ENCODE measurements at regions not wholly inside any gene's neighbourhood (a gene's known extent, or its start where the extent isn't known, plus 50 kb on each side); places are given as distances from the start of the nearest gene placed in this dataset.

- ChIA-PET CTCF (no interaction called here), POLR2A (no interaction called here)
Measured at GRCh38 chr4:184879271-184879670, 53.5 kb upstream of the ACSL1 start.

- POLR2A ChIA-PET, result no interaction called here
- CTCF ChIA-PET, result no interaction called here
Measured at GRCh38 chr4:184882276-184882675, 56.5 kb upstream of the ACSL1 start.

- CTCF ChIA-PET, result no interaction called here
- POLR2A ChIA-PET, result no interaction called here
Measured at GRCh38 chr4:184883024-184883423, 57.3 kb upstream of the ACSL1 start.

- ChIA-PET POLR2A (no interaction called here), CTCF (no interaction called here)
Measured at GRCh38 chr4:184884883-184885282, 59.1 kb upstream of the ACSL1 start.

- POLR2A ChIA-PET, result no interaction called here
- CTCF ChIA-PET, result no interaction called here
Measured at GRCh38 chr4:184885602-184886001, 59.8 kb upstream of the ACSL1 start.

GRCh38 chr4:184887333-184887732 is 61.6 kb upstream of the ACSL1 start:
- ChIA-PET CTCF (no interaction called here), POLR2A (no interaction called here)

- POLR2A ChIA-PET, result no interaction called here
- CTCF ChIA-PET, result no interaction called here
Measured at GRCh38 chr4:184887947-184888346, 62.2 kb upstream of the ACSL1 start.

GRCh38 chr4:184889666-184890335 is 64.0 kb upstream of the ACSL1 start:
- POLR2A ChIA-PET, result no interaction called here
- CTCF ChIA-PET, result no interaction called here

GRCh38 chr4:184890499-184890898 is 64.7 kb upstream of the ACSL1 start:
- ChIA-PET CTCF (no interaction called here), POLR2A (no interaction called here)

- ChIA-PET POLR2A (no interaction called here), CTCF (no interaction called here)
Measured at GRCh38 chr4:184891816-184892397, 66.1 kb upstream of the ACSL1 start.

GRCh38 chr4:184892999-184893398 is 67.2 kb upstream of the ACSL1 start:
- CTCF ChIA-PET, result no interaction called here
- POLR2A ChIA-PET, result no interaction called here

GRCh38 chr4:184893801-184894571 is 68.2 kb upstream of the ACSL1 start:
- ChIA-PET POLR2A (no interaction called here), CTCF (no interaction called here)

GRCh38 chr4:184895012-184895695 is 69.4 kb upstream of the ACSL1 start:
- CTCF ChIA-PET, result no interaction called here
- POLR2A ChIA-PET, result no interaction called here

GRCh38 chr4:184896868-184897715 is 71.3 kb upstream of the ACSL1 start:
- CTCF ChIA-PET, result no interaction called here
- POLR2A ChIA-PET, result no interaction called here

- CTCF ChIA-PET, result no interaction called here
- POLR2A ChIA-PET, result no interaction called here
Measured at GRCh38 chr4:184897895-184898294, 72.1 kb upstream of the ACSL1 start.

GRCh38 chr4:184898793-184899192 is 73.0 kb upstream of the ACSL1 start:
- ChIA-PET POLR2A (no interaction called here), CTCF (no interaction called here)

- ChIA-PET POLR2A (no interaction called here), CTCF (no interaction called here)
Measured at GRCh38 chr4:184899261-184900134, 73.7 kb upstream of the ACSL1 start.

- CTCF ChIA-PET, result no interaction called here
- POLR2A ChIA-PET, result interaction anchor here (0.6 kb wide), 1 partner anchor 1473 kb away, joined by 9 read pairs; no protein-coding TSS in a partner anchor
Measured at GRCh38 chr4:184900184-184900583, 74.4 kb upstream of the ACSL1 start.

GRCh38 chr4:184902550-184902949 is 76.8 kb upstream of the ACSL1 start:
- CTCF ChIA-PET, result no interaction called here
- POLR2A ChIA-PET, result no interaction called here
